WTC11 (cell line): ENCODE measurements at regions not wholly inside any gene's neighbourhood (a gene's known extent, or its start where the extent isn't known, plus 50 kb on each side); places are given as distances from the start of the nearest gene placed in this dataset.

Experiments used
- ATAC-seq: fragments of 200-7000 bp; cut with Tn5 transposase; 2 replicates; pipeline ENCODE4 v1.10.0; 2021; ENCODE audit warnings: mild to moderate bottlenecking, moderate library complexity
- CTCF ChIA-PET: fragments of 300-600 bp; sonication (Branson Sonifier 250); formaldehyde crosslinking; loops from one replicate; lab custom pipeline; 2021; ENCODE audit warnings: antibody characterized with exemption; lab: Charles Lee
- POLR2A ChIA-PET: fragments of 350-600 bp; sonication (Branson Sonifier 250); formaldehyde crosslinking; loops from one replicate; lab custom pipeline; 2021; ENCODE audit warnings: antibody characterized with exemption; lab: Charles Lee
- DNase-seq: peaks from one replicate; pipeline ENCODE4 v3.0.0; 2021; ENCODE audit warnings: low spot score
- H3K27ac Mint-ChIP-seq: 2 replicates; pipeline ENCODE4 v1.8.0; 2021; ENCODE audit warnings: mixed read lengths
- H3K27me3 Mint-ChIP-seq: 2 replicates; pipeline ENCODE4 v1.8.0; 2021; ENCODE audit warnings: low read depth, mild to moderate bottlenecking, moderate library complexity, mixed read lengths
- H3K36me3 Mint-ChIP-seq: 2 replicates; pipeline ENCODE4 v1.8.0; 2021; ENCODE audit warnings: mixed read lengths
- H3K4me1 Mint-ChIP-seq: 2 replicates; pipeline ENCODE4 v1.8.0; 2022; ENCODE audit warnings: mixed read lengths
- H3K4me3 Mint-ChIP-seq: 2 replicates; pipeline ENCODE4 v1.8.0; 2021; ENCODE audit warnings: mild to moderate bottlenecking, moderate library complexity, mixed read lengths
- H3K9me3 Mint-ChIP-seq: 2 replicates; pipeline ENCODE4 v1.8.0; 2021; ENCODE audit warnings: mixed read lengths
- CREM ChIP-seq: sonication (generic); formaldehyde crosslinking; IDR thresholded peaks from 2 replicates; pipeline ENCODE4 v1.8.1; 2022; ENCODE audit warnings: mild to moderate bottlenecking, missing genetic modification reagents, moderate library complexity
- GABPB1 ChIP-seq: sonication (generic); formaldehyde crosslinking; IDR thresholded peaks from 2 replicates; pipeline ENCODE4 v1.8.1; 2023; ENCODE audit warnings: mild to moderate bottlenecking, missing genetic modification reagents
- HMGA2 ChIP-seq: fragments of 250-450 bp; sonication (Bioruptor Pico); IDR thresholded peaks from 2 replicates; pipeline ENCODE4 v1.4.0; 2021; ENCODE audit warnings: mild to moderate bottlenecking, moderate library complexity
- JAZF1 ChIP-seq: fragments of 250-450 bp; sonication (Bioruptor Pico); IDR thresholded peaks from 2 replicates; pipeline ENCODE4 v1.9.0; 2021; ENCODE audit warnings: moderate library complexity, mild to moderate bottlenecking, inconsistent platforms
- RELA ChIP-seq: sonication (generic); formaldehyde crosslinking; IDR thresholded peaks from 2 replicates; pipeline ENCODE4 v1.8.1; 2022; ENCODE audit warnings: missing genetic modification reagents, mild to moderate bottlenecking, borderline replicate concordance
- TCF7 ChIP-seq: sonication (generic); formaldehyde crosslinking; IDR thresholded peaks from 2 replicates; pipeline ENCODE4 v1.8.0; 2022; ENCODE audit warnings: mild to moderate bottlenecking, low read depth, missing genetic modification reagents, moderate library complexity
- TP53 ChIP-seq: sonication (generic); formaldehyde crosslinking; IDR thresholded peaks from 2 replicates; pipeline ENCODE4 v1.8.1; 2023; ENCODE audit warnings: mild to moderate bottlenecking, missing genetic modification reagents
- ZNF232 ChIP-seq: sonication (generic); formaldehyde crosslinking; IDR thresholded peaks from 2 replicates; pipeline ENCODE4 v1.8.0; 2022; ENCODE audit warnings: mild to moderate bottlenecking, missing genetic modification reagents
- ZNF317 ChIP-seq: sonication (generic); formaldehyde crosslinking; IDR thresholded peaks from 2 replicates; pipeline ENCODE4 v1.8.1; 2023; ENCODE audit warnings: low read depth, mild to moderate bottlenecking, moderate library complexity, missing genetic modification reagents, borderline replicate concordance
- TF ChIP-seq, protein P1 (sequence below): sonication (generic); formaldehyde crosslinking; IDR thresholded peaks from 2 replicates; pipeline ENCODE4 v1.8.0; 2022; ENCODE audit warnings: mild to moderate bottlenecking, missing genetic modification reagents
- TF ChIP-seq, protein P2 (sequence below): sonication (generic); formaldehyde crosslinking; IDR thresholded peaks from 2 replicates; pipeline ENCODE4 v1.8.0; 2022; ENCODE audit warnings: missing genetic modification reagents
- TF ChIP-seq, protein P3 (sequence below): fragments of 250-450 bp; sonication (Bioruptor Pico); IDR thresholded peaks from 2 replicates; pipeline ENCODE4 v1.9.0; 2021; ENCODE audit warnings: mild to moderate bottlenecking
- TF ChIP-seq, protein P4 (sequence below): sonication (generic); formaldehyde crosslinking; IDR thresholded peaks from 2 replicates; pipeline ENCODE4 v1.8.0; 2022; ENCODE audit warnings: mild to moderate bottlenecking, missing genetic modification reagents
- TF ChIP-seq, protein P5 (sequence below): fragments of 250-450 bp; sonication (Bioruptor Pico); conservative IDR thresholded peaks from 2 replicates; pipeline ENCODE4 v1.9.0; 2021; ENCODE audit warnings: mild to moderate bottlenecking

DNA sequence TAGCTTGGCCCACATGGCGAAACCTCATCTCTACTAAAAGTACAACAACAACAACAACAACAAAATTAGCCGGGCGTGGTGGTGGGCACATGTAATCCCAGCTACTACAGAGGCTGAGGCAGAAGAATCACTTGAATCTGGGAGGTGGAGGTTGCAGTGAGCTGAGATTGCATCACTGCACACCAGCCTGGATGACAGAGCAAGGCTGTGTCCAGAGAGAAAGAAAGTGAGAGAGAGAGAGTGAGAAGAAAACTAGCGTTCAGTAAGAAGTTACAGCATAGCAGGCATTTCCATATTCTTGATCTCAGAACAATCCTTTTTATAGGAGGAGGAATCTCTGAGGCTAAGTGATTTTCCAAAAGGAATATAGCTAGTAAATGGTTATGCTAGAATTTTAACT lies 1076.1 kb downstream of the AGBL1 start:
- POLR2A ChIA-PET = no interaction called here
- Mint-ChIP-seq H3K27me3 (no peaks in the 10 kb centered on the region; the same call in 1 of the 2 replicates), H3K36me3 (no peaks in the 10 kb centered on the region), H3K27ac (no peak overlapping the region), H3K4me3 (no peak overlapping the region), H3K4me1 (no peaks in the 10 kb centered on the region), H3K9me3 (peaks cover 13% of the 10 kb centered on the region)
- DNase-seq (no peak), ATAC-seq (no peak)
- TF ChIP-seq, protein P1, sequence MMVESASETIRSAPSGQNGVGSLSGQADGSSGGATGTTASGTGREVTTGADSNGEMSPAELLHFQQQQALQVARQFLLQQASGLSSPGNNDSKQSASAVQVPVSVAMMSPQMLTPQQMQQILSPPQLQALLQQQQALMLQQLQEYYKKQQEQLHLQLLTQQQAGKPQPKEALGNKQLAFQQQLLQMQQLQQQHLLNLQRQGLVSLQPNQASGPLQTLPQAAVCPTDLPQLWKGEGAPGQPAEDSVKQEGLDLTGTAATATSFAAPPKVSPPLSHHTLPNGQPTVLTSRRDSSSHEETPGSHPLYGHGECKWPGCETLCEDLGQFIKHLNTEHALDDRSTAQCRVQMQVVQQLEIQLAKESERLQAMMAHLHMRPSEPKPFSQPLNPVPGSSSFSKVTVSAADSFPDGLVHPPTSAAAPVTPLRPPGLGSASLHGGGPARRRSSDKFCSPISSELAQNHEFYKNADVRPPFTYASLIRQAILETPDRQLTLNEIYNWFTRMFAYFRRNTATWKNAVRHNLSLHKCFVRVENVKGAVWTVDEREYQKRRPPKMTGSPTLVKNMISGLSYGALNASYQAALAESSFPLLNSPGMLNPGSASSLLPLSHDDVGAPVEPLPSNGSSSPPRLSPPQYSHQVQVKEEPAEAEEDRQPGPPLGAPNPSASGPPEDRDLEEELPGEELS (CRISPR knock-in tag) = no peak
- TF ChIP-seq CREM = no peak
- TF ChIP-seq, protein P2, sequence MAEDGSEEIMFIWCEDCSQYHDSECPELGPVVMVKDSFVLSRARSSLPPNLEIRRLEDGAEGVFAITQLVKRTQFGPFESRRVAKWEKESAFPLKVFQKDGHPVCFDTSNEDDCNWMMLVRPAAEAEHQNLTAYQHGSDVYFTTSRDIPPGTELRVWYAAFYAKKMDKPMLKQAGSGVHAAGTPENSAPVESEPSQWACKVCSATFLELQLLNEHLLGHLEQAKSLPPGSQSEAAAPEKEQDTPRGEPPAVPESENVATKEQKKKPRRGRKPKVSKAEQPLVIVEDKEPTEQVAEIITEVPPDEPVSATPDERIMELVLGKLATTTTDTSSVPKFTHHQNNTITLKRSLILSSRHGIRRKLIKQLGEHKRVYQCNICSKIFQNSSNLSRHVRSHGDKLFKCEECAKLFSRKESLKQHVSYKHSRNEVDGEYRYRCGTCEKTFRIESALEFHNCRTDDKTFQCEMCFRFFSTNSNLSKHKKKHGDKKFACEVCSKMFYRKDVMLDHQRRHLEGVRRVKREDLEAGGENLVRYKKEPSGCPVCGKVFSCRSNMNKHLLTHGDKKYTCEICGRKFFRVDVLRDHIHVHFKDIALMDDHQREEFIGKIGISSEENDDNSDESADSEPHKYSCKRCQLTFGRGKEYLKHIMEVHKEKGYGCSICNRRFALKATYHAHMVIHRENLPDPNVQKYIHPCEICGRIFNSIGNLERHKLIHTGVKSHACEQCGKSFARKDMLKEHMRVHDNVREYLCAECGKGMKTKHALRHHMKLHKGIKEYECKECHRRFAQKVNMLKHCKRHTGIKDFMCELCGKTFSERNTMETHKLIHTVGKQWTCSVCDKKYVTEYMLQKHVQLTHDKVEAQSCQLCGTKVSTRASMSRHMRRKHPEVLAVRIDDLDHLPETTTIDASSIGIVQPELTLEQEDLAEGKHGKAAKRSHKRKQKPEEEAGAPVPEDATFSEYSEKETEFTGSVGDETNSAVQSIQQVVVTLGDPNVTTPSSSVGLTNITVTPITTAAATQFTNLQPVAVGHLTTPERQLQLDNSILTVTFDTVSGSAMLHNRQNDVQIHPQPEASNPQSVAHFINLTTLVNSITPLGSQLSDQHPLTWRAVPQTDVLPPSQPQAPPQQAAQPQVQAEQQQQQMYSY (CRISPR knock-in tag) = no peak
- no peak for TF ChIP-seq TP53
- CTCF ChIA-PET = no interaction called here

DNA sequence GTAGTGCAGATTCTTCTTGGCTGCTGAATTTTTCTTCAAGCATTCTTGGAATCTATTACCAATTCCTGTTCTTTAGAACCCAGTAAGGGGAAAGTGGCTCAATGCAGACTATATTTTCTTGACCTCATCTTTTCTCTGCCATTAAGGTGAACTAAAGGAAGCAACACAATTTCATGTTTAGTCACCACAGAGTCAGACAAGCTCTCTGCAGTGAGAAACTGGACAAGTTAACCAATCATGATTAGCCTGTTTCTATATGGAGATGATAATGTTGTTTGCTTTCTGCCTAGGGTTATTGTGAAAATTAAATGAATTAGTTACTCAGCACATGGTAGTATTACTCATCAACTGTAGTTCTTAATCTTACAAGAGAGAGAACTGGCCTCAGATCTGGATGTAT lies 1075.1 kb downstream of the AGBL1 start:
- ChIA-PET CTCF (no interaction called here), POLR2A (no interaction called here)
- Mint-ChIP-seq H3K36me3 (no peaks in the 10 kb centered on the region), H3K27ac (no peak overlapping the region), H3K4me1 (no peaks in the 10 kb centered on the region), H3K4me3 (no peak overlapping the region), H3K9me3 (peaks cover 13% of the 10 kb centered on the region), H3K27me3 (no peaks in the 10 kb centered on the region; the same call in 1 of the 2 replicates)
- DNase-seq (no peak), ATAC-seq (no peak)
- TF ChIP-seq JAZF1 (CRISPR knock-in tag) (no peak), RELA (no peak), GABPB1 (CRISPR knock-in tag) (no peak), ZNF317 (CRISPR knock-in tag) (no peak), HMGA2 (CRISPR knock-in tag) (no peak), ZNF232 (no peak), TP53 (no peak), TCF7 (CRISPR knock-in tag) (no peak)
- TF ChIP-seq, protein P3, sequence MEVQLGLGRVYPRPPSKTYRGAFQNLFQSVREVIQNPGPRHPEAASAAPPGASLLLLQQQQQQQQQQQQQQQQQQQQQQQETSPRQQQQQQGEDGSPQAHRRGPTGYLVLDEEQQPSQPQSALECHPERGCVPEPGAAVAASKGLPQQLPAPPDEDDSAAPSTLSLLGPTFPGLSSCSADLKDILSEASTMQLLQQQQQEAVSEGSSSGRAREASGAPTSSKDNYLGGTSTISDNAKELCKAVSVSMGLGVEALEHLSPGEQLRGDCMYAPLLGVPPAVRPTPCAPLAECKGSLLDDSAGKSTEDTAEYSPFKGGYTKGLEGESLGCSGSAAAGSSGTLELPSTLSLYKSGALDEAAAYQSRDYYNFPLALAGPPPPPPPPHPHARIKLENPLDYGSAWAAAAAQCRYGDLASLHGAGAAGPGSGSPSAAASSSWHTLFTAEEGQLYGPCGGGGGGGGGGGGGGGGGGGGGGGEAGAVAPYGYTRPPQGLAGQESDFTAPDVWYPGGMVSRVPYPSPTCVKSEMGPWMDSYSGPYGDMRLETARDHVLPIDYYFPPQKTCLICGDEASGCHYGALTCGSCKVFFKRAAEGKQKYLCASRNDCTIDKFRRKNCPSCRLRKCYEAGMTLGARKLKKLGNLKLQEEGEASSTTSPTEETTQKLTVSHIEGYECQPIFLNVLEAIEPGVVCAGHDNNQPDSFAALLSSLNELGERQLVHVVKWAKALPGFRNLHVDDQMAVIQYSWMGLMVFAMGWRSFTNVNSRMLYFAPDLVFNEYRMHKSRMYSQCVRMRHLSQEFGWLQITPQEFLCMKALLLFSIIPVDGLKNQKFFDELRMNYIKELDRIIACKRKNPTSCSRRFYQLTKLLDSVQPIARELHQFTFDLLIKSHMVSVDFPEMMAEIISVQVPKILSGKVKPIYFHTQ (CRISPR knock-in tag) = no peak
- TF ChIP-seq, protein P4, sequence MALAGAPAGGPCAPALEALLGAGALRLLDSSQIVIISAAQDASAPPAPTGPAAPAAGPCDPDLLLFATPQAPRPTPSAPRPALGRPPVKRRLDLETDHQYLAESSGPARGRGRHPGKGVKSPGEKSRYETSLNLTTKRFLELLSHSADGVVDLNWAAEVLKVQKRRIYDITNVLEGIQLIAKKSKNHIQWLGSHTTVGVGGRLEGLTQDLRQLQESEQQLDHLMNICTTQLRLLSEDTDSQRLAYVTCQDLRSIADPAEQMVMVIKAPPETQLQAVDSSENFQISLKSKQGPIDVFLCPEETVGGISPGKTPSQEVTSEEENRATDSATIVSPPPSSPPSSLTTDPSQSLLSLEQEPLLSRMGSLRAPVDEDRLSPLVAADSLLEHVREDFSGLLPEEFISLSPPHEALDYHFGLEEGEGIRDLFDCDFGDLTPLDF (CRISPR knock-in tag) = no peak
- TF ChIP-seq, protein P5, sequence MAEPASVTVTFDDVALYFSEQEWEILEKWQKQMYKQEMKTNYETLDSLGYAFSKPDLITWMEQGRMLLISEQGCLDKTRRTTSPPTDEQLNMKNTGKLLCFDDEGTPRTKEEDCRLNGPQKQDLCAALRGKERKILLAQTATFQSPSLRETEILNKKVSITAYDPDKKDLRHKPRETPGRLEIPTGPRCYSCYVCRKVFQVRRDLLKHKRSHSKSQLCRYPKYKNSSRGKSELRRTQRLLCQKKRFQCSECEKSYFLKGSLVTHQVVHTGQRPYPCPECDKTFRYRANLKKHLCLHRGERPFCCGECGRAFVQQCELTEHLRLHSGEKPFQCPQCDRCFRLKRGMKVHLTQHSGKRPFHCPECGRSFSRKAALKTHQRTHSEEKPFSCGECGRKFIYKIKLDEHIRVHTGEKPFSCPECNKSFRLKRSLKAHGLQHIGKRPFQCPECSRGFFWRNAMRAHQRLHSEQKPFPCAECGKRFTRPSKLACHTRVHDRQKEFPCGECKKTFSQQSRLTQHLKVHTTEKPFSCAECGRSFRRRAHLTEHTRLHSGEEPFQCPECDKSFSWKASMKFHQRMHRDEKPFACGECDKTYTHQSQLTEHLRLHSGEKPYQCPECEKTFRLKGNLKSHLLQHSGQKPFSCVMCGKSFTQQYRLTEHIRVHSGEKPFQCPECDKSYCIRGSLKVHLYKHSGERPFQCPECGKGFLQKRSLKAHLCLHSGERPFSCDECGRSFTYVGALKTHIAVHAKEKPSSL (CRISPR knock-in tag) = no peak
